NCI-H69 (cell line): ENCODE measurements at regions not wholly inside any gene's neighbourhood (a gene's known extent, or its start where the extent isn't known, plus 50 kb on each side); places are given as distances from the start of the nearest gene placed in this dataset.
A peak's percentile ranks its signal among the peaks of the same experiment; 100 is the strongest.

Source experiments
- DNase-seq: peaks from one replicate; lab custom pipeline; 2025; lab: John Stamatoyannopoulos, UW

GRCh38 chr9:18073002-18073401 is 401.0 kb upstream of the ADAMTSL1 start:
- no peak for DNase-seq

- DNase-seq, result no peak
Observed at GRCh38 chr9:18074041-18074440, 399.9 kb upstream of the ADAMTSL1 start.

- no peak for DNase-seq
Observed at GRCh38 chr9:18075253-18075952, 398.6 kb upstream of the ADAMTSL1 start.

- no peak for DNase-seq
Observed at GRCh38 chr9:18077941-18078678, 395.8 kb upstream of the ADAMTSL1 start.

- DNase-seq, result no peak
Observed at GRCh38 chr9:18092138-18092537, 381.8 kb upstream of the ADAMTSL1 start.

GRCh38 chr9:18106006-18106560 is 367.9 kb upstream of the ADAMTSL1 start:
- DNase-seq, result peak; percentile 24

- DNase-seq, result no peak
Observed at GRCh38 chr9:18109675-18110074, 364.3 kb upstream of the ADAMTSL1 start.

GRCh38 chr9:18111146-18111545 is 362.8 kb upstream of the ADAMTSL1 start:
- DNase-seq, result no peak

GRCh38 chr9:18114559-18115475 is 359.1 kb upstream of the ADAMTSL1 start:
- no peak for DNase-seq

GRCh38 chr9:18118268-18118667 is 355.7 kb upstream of the ADAMTSL1 start:
- DNase-seq, result no peak

- DNase-seq, result peak; percentile 82
Observed at GRCh38 chr9:18122171-18122570, 351.8 kb upstream of the ADAMTSL1 start.

- no peak for DNase-seq
Observed at GRCh38 chr9:18124760-18125159, 349.2 kb upstream of the ADAMTSL1 start.

- DNase-seq, result peak; percentile 94
Observed at GRCh38 chr9:18126831-18127498, 347.0 kb upstream of the ADAMTSL1 start.

GRCh38 chr9:18127499-18127875 is 346.5 kb upstream of the ADAMTSL1 start:
- DNase-seq, result peak; percentile 44

- no peak for DNase-seq
Observed at GRCh38 chr9:18129809-18130334, 344.1 kb upstream of the ADAMTSL1 start.

- DNase-seq, result peak; percentile 39
Observed at GRCh38 chr9:18136354-18136994, 337.5 kb upstream of the ADAMTSL1 start.

GRCh38 chr9:18137815-18138214 is 336.1 kb upstream of the ADAMTSL1 start:
- DNase-seq, result no peak

GRCh38 chr9:18138656-18139055 is 335.3 kb upstream of the ADAMTSL1 start:
- no peak for DNase-seq

GRCh38 chr9:18141681-18142080 is 332.3 kb upstream of the ADAMTSL1 start:
- no peak for DNase-seq

GRCh38 chr9:18143073-18143745 is 330.7 kb upstream of the ADAMTSL1 start:
- DNase-seq, result peak; percentile 63
